BE2C (cell line): ENCODE measurements at regions not wholly inside any gene's neighbourhood (a gene's known extent, or its start where the extent isn't known, plus 50 kb on each side); places are given as distances from the start of the nearest gene placed in this dataset.

Experiments
- DNase-seq: peaks from one replicate; pipeline ENCODE4 v3.0.0-alpha.2; 2020
- H3K27me3 ChIP-seq: fragments of 250-450 bp; sonication (Bioruptor Pico); 2 replicates; pipeline ENCODE4 v1.5.1; 2020; ENCODE audit warnings: mild to moderate bottlenecking
- H3K36me3 ChIP-seq: fragments of 250-450 bp; sonication (Bioruptor Pico); 2 replicates; pipeline ENCODE4 v1.5.1; 2020; ENCODE audit warnings: mild to moderate bottlenecking
- H3K4me1 ChIP-seq: fragments of 250-450 bp; sonication (Bioruptor Pico); 2 replicates; pipeline ENCODE4 v1.5.1; 2020
- H3K4me3 ChIP-seq: 2 replicates; pipeline ENCODE4 v1.5.1; 2011; ENCODE audit warnings: low read depth, low read length
- H3K9me3 ChIP-seq: fragments of 250-450 bp; sonication (Bioruptor Pico); 2 replicates; pipeline ENCODE4 v1.5.1; 2020
- CTCF ChIP-seq: IDR thresholded peaks from 2 replicates; pipeline ENCODE4 v1.5.1; 2012; ENCODE audit warnings: mild to moderate bottlenecking, low read depth, low read length

GRCh38 chr20:7257099-7257498, 489.6 kb downstream of the BMP2 start:
- Histone ChIP-seq H3K36me3 (no peaks in the 10 kb centered on the region), H3K27me3 (no peaks in the 10 kb centered on the region), H3K4me3 (no peak overlapping the region), H3K4me1 (no peaks in the 10 kb centered on the region), H3K9me3 (no peaks in the 10 kb centered on the region)
- no peak for DNase-seq
- no peak for TF ChIP-seq CTCF

GRCh38 chr20:7257692-7258466, 490.4 kb downstream of the BMP2 start:
- TF ChIP-seq CTCF: no peak
- Histone ChIP-seq H3K36me3 (no peaks in the 10 kb centered on the region), H3K27me3 (no peaks in the 10 kb centered on the region), H3K4me1 (no peaks in the 10 kb centered on the region), H3K4me3 (no peak overlapping the region), H3K9me3 (no peaks in the 10 kb centered on the region)
- DNase-seq: no peak

GRCh38 chr20:7262803-7263202, 495.3 kb downstream of the BMP2 start:
- TF ChIP-seq CTCF: no peak
- H3K36me3 ChIP-seq: no peaks in the 10 kb centered on the region

GRCh38 chr20:7264137-7264536, 496.7 kb downstream of the BMP2 start:
- no peak for TF ChIP-seq CTCF
- H3K4me1 ChIP-seq: no peaks in the 10 kb centered on the region
- no peak overlapping the region for H3K4me3 ChIP-seq
- H3K27me3 ChIP-seq: no peaks in the 10 kb centered on the region
- H3K36me3 ChIP-seq: no peaks in the 10 kb centered on the region
- DNase-seq: no peak
- H3K9me3 ChIP-seq: no peaks in the 10 kb centered on the region; the same call in 1 of the 2 replicates

More at GRCh38 chr20:7262803-7263202, 495.3 kb downstream of the BMP2 start:
- Histone ChIP-seq H3K9me3 (no peaks in the 10 kb centered on the region; the same call in 1 of the 2 replicates), H3K4me3 (no peak overlapping the region), H3K4me1 (no peaks in the 10 kb centered on the region), H3K27me3 (no peaks in the 10 kb centered on the region)
- DNase-seq: no peak

GRCh38 chr20:7269452-7269851, 502.0 kb downstream of the BMP2 start:
- Histone ChIP-seq H3K4me3 (no peak overlapping the region), H3K27me3 (no peaks in the 10 kb centered on the region), H3K4me1 (no peaks in the 10 kb centered on the region), H3K9me3 (no peaks in the 10 kb centered on the region), H3K36me3 (no peaks in the 10 kb centered on the region)
- TF ChIP-seq CTCF: no peak
- no peak for DNase-seq

- no peak for TF ChIP-seq CTCF
- no peak for DNase-seq
- H3K27me3 ChIP-seq: no peaks in the 10 kb centered on the region
- H3K36me3 ChIP-seq: no peaks in the 10 kb centered on the region
- H3K9me3 ChIP-seq: no peaks in the 10 kb centered on the region
- H3K4me1 ChIP-seq: no peaks in the 10 kb centered on the region
- H3K4me3 ChIP-seq: no peak overlapping the region
Measured at GRCh38 chr20:7272512-7272911, 505.0 kb downstream of the BMP2 start.
